IMR-90 (cell line): ENCODE measurements at regions not wholly inside any gene's neighbourhood (a gene's known extent, or its start where the extent isn't known, plus 50 kb on each side); places are given as distances from the start of the nearest gene placed in this dataset.

ENCODE experiments used
- ATAC-seq: fragments of 200-7000 bp; cut with Tn5 transposase; 2 replicates; pipeline ENCODE4 v1.9.1; 2020; ENCODE audit warnings: low read depth, mild to moderate bottlenecking, moderate library complexity
- BruUV-seq: library from RNA; stranded (reverse); fragments of 400-500 nt; replicated peaks from 2 replicates; lab custom pipeline; 2021; lab: Mats Ljungman, UMichigan
- CTCF ChIA-PET: fragments of 300-600 bp; formaldehyde crosslinking; extraction: SDS; loops from one replicate; lab custom pipeline; 2021; ENCODE audit warnings: antibody characterized with exemption; lab: Yijun Ruan, JAX
- POLR2A ChIA-PET: fragments of 300-600 bp; sonication (Branson Sonifier 250); formaldehyde crosslinking; loops from one replicate; lab custom pipeline; 2022; ENCODE audit warnings: antibody characterized with exemption; ENCODE audit not compliant: unreplicated experiment; lab: Charles Lee
- DNase-seq: peaks from one replicate; pipeline ENCODE4 v3.0.0; 2013
- H2AFZ ChIP-seq: replicated peaks from 2 replicates; pipeline ENCODE3; 2013; ENCODE audit warnings: low read length, mild to moderate bottlenecking; ENCODE audit not compliant: poor library complexity
- H2AK5ac ChIP-seq: 2 replicates; pipeline ENCODE4 v1.6.1; 2013; ENCODE audit warnings: low read depth, low read length, inconsistent platforms
- H2AK9ac ChIP-seq: replicated peaks from 2 replicates; pipeline ENCODE3; 2013; ENCODE audit warnings: mild to moderate bottlenecking, low read depth, low read length, moderate library complexity; ENCODE audit not compliant: poor library complexity
- H2BK120ac ChIP-seq: 2 replicates; pipeline ENCODE4 v1.6.1; 2013; ENCODE audit warnings: low read depth, low read length, inconsistent platforms
- H2BK15ac ChIP-seq: 3 replicates; pipeline ENCODE4 v1.6.1; 2013; ENCODE audit warnings: low read depth, low read length, inconsistent platforms
- H2BK20ac ChIP-seq: 2 replicates; pipeline ENCODE4 v1.6.1; 2013; ENCODE audit warnings: low read depth, mild to moderate bottlenecking, inconsistent platforms, low read length, moderate library complexity
- H2BK5ac ChIP-seq: 2 replicates; pipeline ENCODE4 v1.6.1; 2013; ENCODE audit warnings: mild to moderate bottlenecking, low read depth, low read length, inconsistent platforms; ENCODE audit not compliant: poor library complexity, severe bottlenecking
- H3K14ac ChIP-seq: replicated peaks from 2 replicates; pipeline ENCODE4 v1.6.1; 2013; ENCODE audit warnings: low read depth, low read length, inconsistent platforms
- H3K18ac ChIP-seq: 2 replicates; pipeline ENCODE4 v1.6.1; 2013; ENCODE audit warnings: low read depth, low read length, control low read depth
- H3K23ac ChIP-seq: 2 replicates; pipeline ENCODE4 v1.6.1; 2013; ENCODE audit warnings: low read depth, low read length, inconsistent platforms
- H3K27ac ChIP-seq: 2 replicates; pipeline ENCODE4 v1.5.1; 2013; ENCODE audit warnings: mild to moderate bottlenecking, control low read depth, low read length; ENCODE audit not compliant: insufficient read depth
- H3K27me3 ChIP-seq: 2 replicates; pipeline ENCODE4 v1.6.1; 2013; ENCODE audit warnings: low read length; ENCODE audit not compliant: control insufficient read depth, insufficient read depth
- H3K36me3 ChIP-seq: 2 replicates; pipeline ENCODE4 v1.6.1; 2013; ENCODE audit warnings: low read length, mixed read lengths; ENCODE audit not compliant: control insufficient read depth, insufficient read depth
- H3K4ac ChIP-seq: 2 replicates; pipeline ENCODE4 v1.6.1; 2013; ENCODE audit warnings: low read depth, low read length, inconsistent platforms
- H3K4me1 ChIP-seq: 2 replicates; pipeline ENCODE4 v1.6.1; 2013; ENCODE audit warnings: low read length, mixed read lengths; ENCODE audit not compliant: control insufficient read depth, insufficient read depth
- H3K4me2 ChIP-seq: 2 replicates; pipeline ENCODE4 v1.6.1; 2013; ENCODE audit warnings: low read depth, mild to moderate bottlenecking, control low read depth, low read length, moderate library complexity
- H3K4me3 ChIP-seq: 2 replicates; pipeline ENCODE4 v1.5.1; 2013; ENCODE audit warnings: low read depth, mild to moderate bottlenecking, control low read depth, low read length, moderate library complexity; ENCODE audit not compliant: insufficient read depth
- H3K56ac ChIP-seq: 2 replicates; pipeline ENCODE4 v1.6.1; 2013; ENCODE audit warnings: low read length, inconsistent platforms; ENCODE audit not compliant: insufficient read depth; ENCODE audit errors: extremely low read depth
- H3K79me1 ChIP-seq, 2 experiments: 2 replicates each; pipeline ENCODE4 v1.6.1; 2013; ENCODE audit warnings: low read length in 2 of 2, inconsistent platforms in 1 of 2, low read depth in 1 of 2
- H3K9ac ChIP-seq: 2 replicates; pipeline ENCODE4 v1.6.1; 2013; ENCODE audit warnings: low read depth, low read length, control low read depth
- H3K9me1 ChIP-seq: 2 replicates; pipeline ENCODE4 v1.6.1; 2013; ENCODE audit warnings: low read length, inconsistent platforms; ENCODE audit not compliant: insufficient read depth
- H3K9me3 ChIP-seq: 2 replicates; pipeline ENCODE4 v1.6.1; 2013; ENCODE audit warnings: low read length; ENCODE audit not compliant: control insufficient read depth, insufficient read depth
- H4K20me1 ChIP-seq: 2 replicates; pipeline ENCODE4 v1.6.1; 2013; ENCODE audit warnings: low read length, inconsistent platforms; ENCODE audit not compliant: insufficient read depth
- H4K5ac ChIP-seq: 2 replicates; pipeline ENCODE4 v1.6.1; 2013; ENCODE audit warnings: mild to moderate bottlenecking, low read depth, low read length, control low read depth
- H4K8ac ChIP-seq, 2 experiments: 2 replicates each; pipeline ENCODE4 v1.6.1; 2013; ENCODE audit warnings: low read depth in 2 of 2, low read length in 2 of 2, control low read depth in 1 of 2, inconsistent platforms in 1 of 2
- H4K91ac ChIP-seq: 2 replicates; pipeline ENCODE4 v1.6.1; 2013; ENCODE audit warnings: low read depth, low read length, inconsistent platforms; ENCODE audit not compliant: insufficient read depth
- BHLHE40 ChIP-seq: fragments of 150-350 bp; IDR thresholded peaks from 2 replicates; pipeline ENCODE4 v1.6.1; 2016; ENCODE audit warnings: mild to moderate bottlenecking, low read depth, low read length
- CEBPB ChIP-seq: IDR thresholded peaks from 2 replicates; pipeline ENCODE4 v1.6.1; 2012; ENCODE audit warnings: low read depth, low read length, improper control_type of control experiment
- CTCF ChIP-seq: conservative IDR thresholded peaks from 2 replicates; pipeline ENCODE4 v1.5.1; 2012; ENCODE audit warnings: mild to moderate bottlenecking, low read depth, low read length, improper control_type of control experiment
- ELK1 ChIP-seq: fragments of 150-350 bp; IDR thresholded peaks from 2 replicates; pipeline ENCODE4 v1.6.1; 2016; ENCODE audit warnings: low read depth, mild to moderate bottlenecking, low read length, moderate library complexity, borderline replicate concordance
- FOS ChIP-seq: fragments of 150-350 bp; IDR thresholded peaks from 2 replicates; pipeline ENCODE4 v1.6.1; 2016; ENCODE audit warnings: low read depth, low read length
- MAFK ChIP-seq: IDR thresholded peaks from 2 replicates; pipeline ENCODE4 v1.6.1; 2012; ENCODE audit warnings: low read depth, low read length, improper control_type of control experiment
- NFE2L2 ChIP-seq: fragments of 150-350 bp; IDR thresholded peaks from 2 replicates; pipeline ENCODE4 v1.6.1; 2016; ENCODE audit warnings: low read depth, mild to moderate bottlenecking, low read length
- RAD21 ChIP-seq: IDR thresholded peaks from 2 replicates; pipeline ENCODE4 v1.6.1; 2012; ENCODE audit warnings: low read length, improper control_type of control experiment
- SMC3 ChIP-seq: fragments of 150-350 bp; IDR thresholded peaks from 2 replicates; pipeline ENCODE4 v1.6.1; 2016; ENCODE audit warnings: low read depth, mild to moderate bottlenecking, antibody characterized with exemption, low read length, moderate library complexity
- WGBS, 2 experiments: methylation state at CpG; one replicate each; pipeline versions ENCODE4 v1.1.5 to v1.1.7; 2013; ENCODE audit warnings: missing lambda C conversion rate in 2 of 2; ENCODE audit not compliant: insufficient read length in 1 of 2; ENCODE audit errors: extremely low coverage in 2 of 2; 5-methylcytosine and 5-hydroxymethylcytosine counted together
- dilution Hi-C: fragments of 300-500 bp; cut with HindIII; formaldehyde crosslinking; loops from one replicate; pipeline ENCODE4 v1.14.3; 2018; ENCODE audit warnings: low sequenced_read_pairs; ENCODE audit not compliant: unreplicated experiment
- in situ Hi-C: fragments of 300-500 bp; cut with MboI; formaldehyde crosslinking; loops from 3 replicates; pipeline ENCODE4 v1.14.3; 2019; ENCODE audit warnings: low sequenced_read_pairs, inconsistent platforms, mixed read lengths
- intact Hi-C: fragments of 100-400 bp; cut with micrococcal nuclease; formaldehyde crosslinking; loops from 2 replicates; pipeline ENCODE4 v1.10.0; 2022

- POLR2A ChIA-PET, result no interaction called here
- no peak for DNase-seq
Observed at GRCh38 chr21:21813289-21813688, 815.1 kb downstream of the NCAM2 start.

More at GRCh38 chr21:21813289-21813688, 815.1 kb downstream of the NCAM2 start:
- H2BK120ac ChIP-seq, result no peak overlapping the region
- no peak overlapping the region for H3K9ac ChIP-seq
- H3K18ac ChIP-seq, result no peak overlapping the region
- ATAC-seq, result no peak
- H4K5ac ChIP-seq, result no peak overlapping the region
- H3K14ac ChIP-seq, result no peak overlapping the region
- no peaks in the 10 kb centered on the region for H3K9me3 ChIP-seq
- H3K27me3 ChIP-seq, result no peaks in the 10 kb centered on the region
- H3K4ac ChIP-seq, result no peak overlapping the region
- no peak overlapping the region for H2AK5ac ChIP-seq
- no peaks in the 10 kb centered on the region for H3K36me3 ChIP-seq
- CTCF ChIA-PET, result no interaction called here
- intact Hi-C loops, result no loop called here
- no peak overlapping the region for H3K56ac ChIP-seq
- in situ Hi-C loops, result no loop called here
- H3K23ac ChIP-seq, result no peak overlapping the region
- H2AFZ ChIP-seq, result no peak overlapping the region
- no peaks in the 10 kb centered on the region for H3K79me1 ChIP-seq
- WGBS, 2 experiments, result 100% methylated on average over 1 of the region's 2 CpGs; no CpG with 5 or more reads in 1 of the 2 experiments
- no TSS peak for BruUV-seq
- H4K8ac ChIP-seq, result no peak overlapping the region
- no peak overlapping the region for H2AK9ac ChIP-seq
- no peak overlapping the region for H3K27ac ChIP-seq
- no peak overlapping the region for H4K91ac ChIP-seq
- H3K4me2 ChIP-seq, result no peak overlapping the region
- H3K4me3 ChIP-seq, result no peak overlapping the region
- H3K9me1 ChIP-seq, result no peaks in the 10 kb centered on the region
- no peak overlapping the region for H2BK15ac ChIP-seq
- H2BK20ac ChIP-seq, result no peak overlapping the region
- no peak for TF ChIP-seq NFE2L2
- no peak for TF ChIP-seq BHLHE40
- no peak for TF ChIP-seq CEBPB
- no peak for TF ChIP-seq FOS
- no peak for TF ChIP-seq RAD21
- TF ChIP-seq CTCF, result no peak
- TF ChIP-seq ELK1, result no peak
- TF ChIP-seq MAFK, result no peak
- no peak for TF ChIP-seq SMC3
- H2BK5ac ChIP-seq, result no peak overlapping the region
- dilution Hi-C loops, result no loop called here
- H4K20me1 ChIP-seq, result no peaks in the 10 kb centered on the region
- H3K4me1 ChIP-seq, result no peaks in the 10 kb centered on the region
